Kasumi-1 (cell line): ENCODE measurements at regions not wholly inside any gene's neighbourhood (a gene's known extent, or its start where the extent isn't known, plus 50 kb on each side); places are given as distances from the start of the nearest gene placed in this dataset.
"Not testable (repeated sequence)": the region's sequence is repeated elsewhere in the genome, so short reads cannot be mapped to it uniquely, and the experiment has no call there.

Experiments used
- DNase-seq, 2 experiments: peaks; one replicate each; lab custom pipeline; 2025; lab: John Stamatoyannopoulos, UW

DNA sequence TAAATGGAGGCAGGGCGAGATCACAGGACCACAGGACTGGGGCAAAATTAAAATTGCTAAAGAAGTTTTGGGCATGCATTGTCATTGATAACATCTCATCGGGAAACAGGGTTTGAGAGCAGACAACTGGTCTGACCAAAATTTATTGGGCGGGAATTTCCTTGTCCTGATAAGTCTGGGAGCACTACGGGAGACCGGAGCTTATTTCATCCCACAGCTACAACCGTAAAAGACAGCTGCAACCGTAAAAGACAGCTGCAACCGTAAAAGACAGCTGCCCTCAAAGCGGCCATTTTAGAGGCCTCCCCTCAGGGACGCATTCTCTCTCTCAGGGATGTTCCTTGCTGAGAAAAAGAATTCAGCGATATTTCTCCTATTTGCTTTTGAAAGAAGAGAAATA is 170.4 kb upstream of the NPAP1 start:
- not testable (repeated sequence) for DNase-seq

DNA sequence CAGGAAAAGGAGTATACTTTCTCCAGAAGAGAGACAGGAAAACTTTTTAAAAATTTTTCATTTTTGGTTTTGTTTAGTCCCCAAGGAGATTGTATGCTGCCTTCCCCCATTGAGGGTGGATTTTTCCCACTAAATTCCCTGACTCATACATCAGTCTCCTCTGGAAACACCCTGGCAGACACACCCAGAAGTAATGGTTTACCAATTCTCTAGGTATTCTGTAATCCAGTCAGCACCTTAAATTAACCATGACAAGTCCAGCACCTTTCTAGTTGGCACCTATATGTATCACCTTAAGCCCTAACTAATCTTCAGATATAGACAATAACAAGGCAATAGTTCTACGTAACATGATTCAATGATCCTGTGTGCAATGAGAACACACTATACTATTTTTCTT is 165.9 kb upstream of the NPAP1 start:
- DNase-seq: not testable (repeated sequence)

DNA sequence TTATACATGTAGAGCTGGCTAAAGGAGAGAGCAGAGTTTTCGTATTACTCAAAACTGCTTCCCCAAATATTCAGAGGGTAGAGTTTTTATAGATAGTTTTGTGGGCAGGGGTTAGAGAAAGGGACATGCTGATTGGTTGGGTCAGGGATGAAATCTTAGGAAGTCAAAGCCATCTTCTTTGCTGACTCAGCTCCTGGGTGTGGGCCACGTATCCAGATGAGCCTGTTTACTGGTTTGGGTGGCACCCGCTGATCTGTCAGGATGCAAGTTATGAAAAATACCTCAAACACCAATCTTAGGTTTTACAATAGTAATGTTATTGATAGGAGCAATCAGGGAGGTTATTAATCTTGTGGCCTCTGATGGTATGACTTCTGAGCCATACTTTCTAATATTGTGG is 164.0 kb upstream of the NPAP1 start:
- not testable (repeated sequence) for DNase-seq

DNA sequence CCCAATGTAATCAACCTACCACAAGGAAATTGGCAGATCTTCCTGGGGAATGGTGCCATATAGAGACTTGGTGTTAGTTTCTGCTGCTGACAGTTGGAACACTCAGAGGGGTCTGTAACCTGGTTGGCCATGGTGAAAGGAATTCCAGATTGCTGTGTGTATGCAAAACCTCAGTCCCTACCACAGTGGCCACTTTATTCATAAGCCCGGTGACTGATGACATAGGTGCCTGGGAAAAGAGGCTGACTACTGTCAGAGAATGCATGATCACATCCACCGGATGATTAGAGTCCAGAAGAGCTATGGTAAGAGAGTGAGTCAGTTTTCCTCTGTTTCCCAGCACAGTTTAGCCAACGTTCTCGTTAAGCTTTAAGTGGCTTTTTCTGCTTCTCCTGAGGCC is 156.8 kb upstream of the NPAP1 start:
- DNase-seq: not testable (repeated sequence)

DNA sequence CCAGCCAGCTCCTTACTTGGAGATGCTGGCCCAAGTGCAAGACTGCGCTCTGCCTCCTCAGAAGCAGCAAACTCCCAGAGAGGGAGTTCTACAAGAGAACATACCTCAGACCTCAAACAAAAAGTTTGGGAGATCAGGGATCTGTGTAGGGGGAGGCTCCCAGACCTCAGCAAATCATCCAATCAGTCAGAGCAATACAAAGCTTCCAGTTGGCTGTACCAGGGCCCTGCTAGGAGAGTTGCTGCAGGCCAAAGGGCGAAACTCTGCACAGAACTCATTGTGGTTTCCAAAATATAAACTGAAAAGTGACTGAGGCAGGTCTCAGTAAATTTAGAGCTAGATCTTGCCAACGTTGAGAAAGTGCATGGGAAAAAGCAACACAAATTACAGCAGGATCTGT is 144.3 kb upstream of the NPAP1 start:
- not testable (repeated sequence) for DNase-seq

DNA sequence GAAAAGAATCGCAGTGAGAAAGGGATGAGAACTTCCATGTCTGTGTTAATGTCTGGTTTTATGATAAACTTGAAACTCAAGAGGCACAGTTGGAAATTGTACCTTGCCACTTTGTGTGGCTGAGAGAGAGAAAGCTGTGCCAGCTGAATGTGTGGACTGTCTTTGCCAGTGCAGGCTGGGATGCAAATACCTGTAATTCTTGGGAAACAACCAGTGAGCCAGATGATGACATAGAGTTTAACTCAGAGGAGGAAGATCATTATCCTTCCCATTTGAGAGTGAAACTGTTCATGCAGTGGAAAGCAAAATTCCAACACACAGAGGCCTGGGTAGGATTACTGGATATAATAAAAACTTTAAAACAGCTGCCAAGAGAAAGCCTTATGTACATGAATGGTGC is 141.5 kb upstream of the NPAP1 start:
- not testable (repeated sequence) for DNase-seq

DNA sequence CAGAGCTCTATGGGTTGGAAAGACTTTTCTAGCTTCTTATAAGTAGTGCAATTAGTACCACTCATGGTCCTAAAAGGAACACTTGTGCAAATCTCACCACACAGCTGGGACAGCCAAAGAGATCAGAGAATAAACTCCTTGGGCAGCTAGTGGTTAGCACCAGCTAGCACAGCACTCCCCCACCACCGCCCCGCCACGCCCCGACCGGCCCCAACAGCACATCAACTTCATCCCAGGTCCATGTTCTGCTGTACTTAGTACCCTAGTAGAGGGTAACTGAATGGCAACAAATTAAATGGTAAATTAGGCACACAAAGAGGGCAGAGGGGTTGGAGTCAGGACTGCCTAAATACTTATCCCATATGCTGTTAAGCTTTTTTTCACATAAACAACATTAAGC is 118.3 kb upstream of the NPAP1 start:
- not testable (repeated sequence) for DNase-seq

DNA sequence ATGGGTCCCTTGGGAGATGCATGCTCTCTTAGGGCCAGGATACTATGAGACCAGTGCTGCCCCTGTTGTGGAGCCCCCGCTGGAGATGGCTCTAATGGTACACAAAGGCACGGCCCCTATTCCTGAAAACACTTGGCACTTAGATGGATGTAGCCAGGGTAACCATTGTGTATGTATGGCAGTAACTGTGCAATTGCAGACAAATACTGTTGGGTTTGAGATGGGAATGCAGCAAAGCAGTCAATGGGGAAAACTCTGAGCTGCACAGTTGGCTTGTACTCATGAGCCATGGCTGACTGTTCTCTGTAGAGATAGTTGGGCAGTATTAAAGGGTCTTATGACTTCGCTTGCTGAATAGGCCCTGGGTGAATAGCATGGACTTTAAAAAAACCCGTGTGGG is 67.9 kb upstream of the NPAP1 start:
- DNase-seq: no peak

DNA sequence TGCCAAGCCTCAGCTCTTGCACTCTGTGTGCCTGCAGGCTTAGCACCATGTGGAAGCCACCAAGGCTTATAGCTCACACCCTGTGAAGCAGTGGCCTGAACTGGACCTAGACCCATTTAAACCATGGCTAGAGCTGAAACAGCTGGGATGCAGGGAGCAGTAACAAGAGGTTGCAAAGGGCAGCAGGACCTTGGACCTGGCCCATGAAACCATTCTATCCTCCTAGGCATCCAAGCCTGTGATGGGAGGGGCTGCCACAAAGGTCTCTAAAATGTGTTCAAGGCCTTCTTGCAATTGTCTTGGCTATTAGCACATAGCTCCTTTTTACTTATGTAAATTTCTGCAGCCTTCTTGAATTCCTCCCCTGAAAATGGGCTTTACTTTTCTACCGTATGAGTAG is 57.9 kb upstream of the NPAP1 start:
- no peak for DNase-seq

DNA sequence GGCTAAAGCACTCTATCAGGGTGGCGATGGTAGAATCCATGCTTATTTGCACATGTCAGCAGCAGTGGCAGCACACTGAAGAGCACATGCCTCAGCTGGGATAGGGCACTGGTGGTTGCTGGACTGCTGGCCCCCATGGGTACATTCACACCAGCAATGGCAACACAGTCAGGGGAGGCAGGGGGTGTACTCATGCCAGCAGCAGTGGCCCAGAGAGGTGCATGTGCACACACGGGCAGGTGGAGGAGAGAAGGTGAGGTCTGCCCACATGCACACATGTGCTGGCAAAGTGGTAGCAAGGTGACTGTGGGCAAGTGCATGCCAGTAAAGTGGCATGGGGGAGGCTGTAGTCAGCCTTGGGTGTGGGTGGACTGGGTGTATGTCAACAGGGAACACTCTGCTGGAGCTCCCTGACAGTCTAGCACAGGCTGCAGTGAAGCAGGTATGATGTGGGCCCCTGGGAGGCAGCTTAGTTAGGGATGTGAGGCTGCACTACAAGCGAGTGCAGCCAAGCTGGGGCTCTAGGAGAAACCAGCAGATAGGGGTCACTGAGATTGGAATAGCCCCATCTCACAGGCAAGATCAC is 53.9 kb upstream of the NPAP1 start:
- DNase-seq: no peak
